ENCODE measurements at regions not wholly inside any gene's neighbourhood (a gene's known extent, or its start where the extent isn't known, plus 50 kb on each side); places are given as distances from the start of the nearest gene placed in this dataset.

DNA sequence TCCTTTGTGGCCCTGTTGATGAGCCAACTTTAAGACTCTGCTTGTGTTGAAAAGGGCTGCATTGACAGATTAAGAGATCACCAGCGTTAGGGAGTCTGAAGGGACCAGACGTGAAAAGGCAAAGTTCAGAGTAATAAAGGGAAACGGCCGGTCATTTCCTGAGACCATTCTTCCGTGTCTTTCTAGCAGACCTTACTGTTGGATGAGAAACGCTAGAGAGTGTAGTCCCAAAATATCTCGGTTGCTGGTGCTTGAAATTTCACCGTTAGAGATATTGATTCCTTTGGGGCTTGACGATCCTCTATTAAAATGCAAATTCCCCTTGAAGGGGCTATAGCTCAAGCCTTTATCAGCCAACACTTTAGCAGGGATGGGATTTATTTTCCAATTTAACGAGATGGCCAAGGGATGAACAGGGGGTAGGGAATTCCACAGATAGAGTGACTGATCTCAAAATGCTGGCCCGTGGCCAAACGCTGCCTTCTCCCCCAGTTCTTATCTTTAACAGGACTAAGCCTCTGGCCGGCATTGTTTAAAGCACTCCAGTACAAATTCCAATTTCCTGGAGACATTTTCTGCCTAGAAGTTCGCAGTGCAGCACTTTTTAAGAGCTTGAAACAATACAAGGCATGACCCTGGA is 250.4 kb downstream of the TJP1 start:
- peaks cover 0 to 15% of the 10 kb centered on the region in 2 experiments; a peak in 2 of 4 replicates for H3K79me2 ChIP-seq (ENCODE audit: control insufficient read depth in 1 of 2, insufficient read depth in 2 of 2, low read length in 2 of 2)
- H3K4ac ChIP-seq (replicated peaks; ENCODE audit: insufficient read length, low read depth, low read length) = no peak overlapping the region
- no peak overlapping the region for H3K23ac ChIP-seq (ENCODE audit: insufficient read length)
- no peaks in the 10 kb centered on the region for H3K9me3 ChIP-seq (ENCODE audit: insufficient read depth in 2 of 2, low read depth in 1 of 2, low read length in 1 of 2)
- H2BK12ac ChIP-seq (ENCODE audit: low read depth, low read length) = no peak overlapping the region
- no peak overlapping the region for H4K91ac ChIP-seq (replicated peaks; ENCODE audit: insufficient read length, low read length)
- H3K4me3 ChIP-seq (ENCODE audit: extremely low read depth in 1 of 4, insufficient read depth in 2 of 4, low read depth in 3 of 4, low read length in 4 of 4) = peak overlapping the region; percentile 55 to 67 (median 59); a peak in 7 of 8 replicates
- H3K18ac ChIP-seq (ENCODE audit: extremely low read depth, low read length) = no peak overlapping the region
- H4K20me1 ChIP-seq (replicated peaks in 1 of 2; ENCODE audit: control insufficient read depth in 1 of 2, insufficient read depth in 2 of 2, low read length in 2 of 2) = no peaks in the 10 kb centered on the region
- no peak overlapping the region for H2BK5ac ChIP-seq (ENCODE audit: low read depth, low read length)
- H3K9ac ChIP-seq (replicated peaks in 1 of 4; ENCODE audit: extremely low read depth in 1 of 4, low read depth in 3 of 4, low read length in 3 of 4) = peak overlapping the region in 1 of 4 experiments; percentile 36; a peak in 1 of 7 replicates
- H4K8ac ChIP-seq (ENCODE audit: extremely low read depth, insufficient read depth, low read length) = no peak overlapping the region
- H2BK15ac ChIP-seq (ENCODE audit: low read length) = no peak overlapping the region
- no peak overlapping the region for H3K14ac ChIP-seq (ENCODE audit: insufficient read length)
- peaks cover 10% of the 10 kb centered on the region for H3K23me2 ChIP-seq (ENCODE audit: low read depth, low read length)
- H3K56ac ChIP-seq (replicated peaks; ENCODE audit: insufficient read length, low read depth, low read length) = no peak overlapping the region
- ChIA-PET CTCF (ENCODE audit: partially characterized antibody) (interaction anchor here (0.6 to 1.3 kb wide), 5 partner anchors 33 to 311 kb away, joined by 3 to 4 read pairs (median 3); no protein-coding TSS in a partner anchor), POLR2A (ENCODE audit: partially characterized antibody) (no interaction called here)
- no peaks in the 10 kb centered on the region for H3K79me1 ChIP-seq (ENCODE audit: low read depth, low read length)
- H2BK120ac ChIP-seq (replicated peaks; ENCODE audit: low read depth, low read length) = no peak overlapping the region
- no peak overlapping the region for H4K5ac ChIP-seq (ENCODE audit: insufficient read length, low read depth, low read length)
- peaks cover 3 to 13% (median 8%) of the 10 kb centered on the region in 4 experiments; a peak in 6 of 7 replicates for H3K4me1 ChIP-seq (replicated peaks in 1 of 4; ENCODE audit: control insufficient read depth in 3 of 4, insufficient read depth in 4 of 4, low read length in 3 of 4)
- H3K36me3 ChIP-seq (ENCODE audit: control insufficient read depth in 2 of 4, insufficient read depth in 4 of 4, low read length in 3 of 4) = no peaks in the 10 kb centered on the region
- DNase-seq (ENCODE audit: low read depth in 1 of 2, low spot score in 2 of 2) (no peak), FAIRE-seq (no peak)
- no peak overlapping the region for H3K27ac ChIP-seq (ENCODE audit: low read depth, low read length)
- 15% methylated on average over 14 of the region's 14 CpGs; no CpG with 5 or more reads in 1 of the 2 experiments for WGBS, 2 experiments (ENCODE audit: extremely low coverage in 1 of 2, insufficient coverage in 1 of 2, insufficient read length in 1 of 2, insufficient replicate concordance in 2 of 2, low coverage in 1 of 2, low lambda C conversion rate in 2 of 2, missing lambda C conversion rate in 1 of 2)
- peaks cover 0 to 24% (median 13%) of the 10 kb centered on the region in 4 experiments; a peak in 6 of 7 replicates for H3K27me3 ChIP-seq (replicated peaks in 1 of 4; ENCODE audit: control insufficient read depth in 3 of 4, extremely low read depth in 1 of 4, insufficient read depth in 3 of 4, low read length in 3 of 4)
- no peak for TF ChIP-seq FOSL1 (IDR thresholded peaks at IDR 0.05; ENCODE audit: insufficient read depth, low read depth, low read length)
- TF ChIP-seq POU5F1 (IDR thresholded peaks at IDR 0.05; ENCODE audit: low read depth, low read length) = no peak
- no peak for TF ChIP-seq SP2 (IDR thresholded peaks at IDR 0.05; ENCODE audit: low read length)
- TF ChIP-seq CREB1 (IDR thresholded peaks at IDR 0.05) = no peak
- TF ChIP-seq RXRA (IDR thresholded peaks at IDR 0.05; ENCODE audit: insufficient read depth, low read depth, low read length) = no peak
- TF ChIP-seq CTBP2 (IDR thresholded peaks at IDR 0.05; ENCODE audit: borderline replicate concordance, insufficient read depth, insufficient read length, low read length) = no peak
- TF ChIP-seq NRF1 (IDR thresholded peaks at IDR 0.05; ENCODE audit: low read depth, low read length) = no peak
- TF ChIP-seq, protein P1, sequence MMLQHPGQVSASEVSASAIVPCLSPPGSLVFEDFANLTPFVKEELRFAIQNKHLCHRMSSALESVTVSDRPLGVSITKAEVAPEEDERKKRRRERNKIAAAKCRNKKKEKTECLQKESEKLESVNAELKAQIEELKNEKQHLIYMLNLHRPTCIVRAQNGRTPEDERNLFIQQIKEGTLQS (IDR thresholded peaks at IDR 0.05; ENCODE audit: insufficient read depth, low read depth, low read length) = no peak
- no peak overlapping the region for H2BK20ac ChIP-seq (ENCODE audit: low read length)
- peak overlapping the region; percentile 94 to 97 for H3K4me2 ChIP-seq (ENCODE audit: insufficient read depth in 1 of 2, low read depth in 2 of 2, low read length in 2 of 2)
- H2AK5ac ChIP-seq (ENCODE audit: low read depth, low read length) = no peak overlapping the region
- peak overlapping the region; percentile 2; the same call in 1 of the 2 replicates for H2AFZ ChIP-seq (ENCODE audit: low read length)

Measured in H1 (cell line).